Transverse colon (tissue), 3 donors: ENCODE measurements at regions not wholly inside any gene's neighbourhood (a gene's known extent, or its start where the extent isn't known, plus 50 kb on each side); places are given as distances from the start of the nearest gene placed in this dataset.

Experiments used
- CTCF ChIP-seq, 5 experiments: fragments of 200-600 bp in 3 of 5; fragments of 450-650 bp in 2 of 5; sonication (generic) in 3 of 5; IDR thresholded peaks; 1 replicate in 2 of 5; 2 replicates in 3 of 5; pipeline ENCODE4 v1.5.1; 2016 to 2017; ENCODE audit warnings: antibody characterized with exemption in 5 of 5, inconsistent platforms in 3 of 5, mild to moderate bottlenecking in 2 of 5, moderate library complexity in 1 of 5
- POLR2A ChIP-seq: fragments of 450-650 bp; IDR thresholded peaks from one replicate; pipeline ENCODE4 v1.6.1; 2016; ENCODE audit warnings: antibody characterized with exemption, mild to moderate bottlenecking, moderate library complexity

DNA sequence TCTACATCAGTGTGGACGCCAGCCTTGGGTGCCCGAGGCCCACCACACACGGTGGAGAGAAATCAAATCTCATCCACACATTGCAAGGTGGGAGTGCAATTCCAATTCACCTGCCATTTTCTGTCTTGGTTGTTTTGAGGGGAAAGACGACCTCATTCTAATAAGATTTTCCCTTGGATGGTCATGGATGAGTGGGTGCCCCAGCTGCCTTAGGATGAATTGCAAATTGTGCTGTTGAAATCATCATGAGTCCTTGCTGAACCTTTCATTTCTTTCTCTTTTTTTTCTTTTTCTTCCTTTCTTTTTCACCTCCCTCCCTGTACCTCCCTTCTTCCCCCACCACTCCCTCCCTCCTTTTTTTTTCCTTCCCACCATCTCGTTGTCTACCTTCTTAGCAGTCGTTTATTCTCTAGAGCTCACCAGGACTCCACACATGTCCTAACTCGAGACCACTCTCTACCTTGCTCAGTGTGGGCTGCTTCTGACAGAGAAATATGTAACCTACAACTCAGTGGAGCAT, 266.9 kb upstream of the NFE2L3 start:
- TF ChIP-seq CTCF (IDR thresholded peaks at IDR 0.05) (no peak), POLR2A (no peak)
